B cell (primary cell): ENCODE measurements at regions not wholly inside any gene's neighbourhood (a gene's known extent, or its start where the extent isn't known, plus 50 kb on each side); places are given as distances from the start of the nearest gene placed in this dataset.

Experiments
- ATAC-seq: fragments of 200-7000 bp; cut with Tn5 transposase; one replicate; pipeline ENCODE4 v1.10.0; 2021; ENCODE audit warnings: low read depth, mild to moderate bottlenecking, moderate number of reproducible peaks, moderate library complexity
- CTCF ChIA-PET: fragments of 350-600 bp; sonication (Branson Sonifier 250); formaldehyde crosslinking; loops from one replicate; lab custom pipeline; 2021; ENCODE audit warnings: antibody characterized with exemption, inconsistent platforms; lab: Charles Lee
- POLR2A ChIA-PET: fragments of 350-600 bp; sonication (Branson Sonifier 250); formaldehyde crosslinking; loops from one replicate; lab custom pipeline; 2021; ENCODE audit warnings: antibody characterized with exemption; lab: Charles Lee
- DNase-seq: peaks from one replicate; pipeline ENCODE4 v3.0.0; 2013
- H2AFZ ChIP-seq: 2 replicates; pipeline ENCODE4 v1.6.1; 2012; ENCODE audit warnings: mild to moderate bottlenecking, low read depth, low read length; ENCODE audit not compliant: insufficient read depth, poor library complexity, severe bottlenecking
- H3K27ac ChIP-seq, 2 donors: 1 replicate in 1 of 2; 2 replicates in 1 of 2; pipeline ENCODE4 v1.5.1; 2012 to 2013; ENCODE audit warnings: low read length in 2 of 2, mild to moderate bottlenecking in 2 of 2, moderate library complexity in 1 of 2
- H3K27me3 ChIP-seq, 4 experiments: fragments of 200-600 bp in 1 of 4; sonication (generic) in 1 of 4; replicated peaks in 1 of 4; 1 replicate in 2 of 4; 2 replicates in 2 of 4; pipeline versions ENCODE4 v1.6.1 to v1.7.0; 2013 to 2016; ENCODE audit warnings: low read length in 3 of 4, mild to moderate bottlenecking in 2 of 4, mixed read lengths in 1 of 4, moderate library complexity in 1 of 4; ENCODE audit not compliant: insufficient read depth in 4 of 4, control insufficient read depth in 3 of 4; ENCODE audit errors: control extremely low read depth in 1 of 4
- H3K36me3 ChIP-seq, 2 experiments: replicated peaks in 1 of 2; 1 replicate in 1 of 2; 2 replicates in 1 of 2; pipeline versions ENCODE4 v1.6.1 to v1.7.1; 2013; ENCODE audit warnings: low read length in 1 of 2; ENCODE audit not compliant: insufficient read depth in 2 of 2, control insufficient read depth in 1 of 2; ENCODE audit errors: control extremely low read depth in 1 of 2, extremely low read depth in 1 of 2
- H3K4me1 ChIP-seq, 2 donors: fragments of 200-600 bp in 1 of 2; sonication (generic) in 1 of 2; 1 replicate in 1 of 2; 2 replicates in 1 of 2; pipeline versions ENCODE4 v1.5.1 to v1.6.1; 2013 to 2017; ENCODE audit warnings: low read length in 2 of 2; ENCODE audit not compliant: control insufficient read depth in 2 of 2, insufficient read depth in 2 of 2
- H3K4me2 ChIP-seq: replicated peaks from 2 replicates; pipeline ENCODE3; 2012; ENCODE audit warnings: mild to moderate bottlenecking, low read depth, low read length; ENCODE audit not compliant: poor library complexity, severe bottlenecking
- H3K4me3 ChIP-seq, 5 experiments: fragments of 200-600 bp in 1 of 5; sonication (generic) in 1 of 5; 1 replicate in 3 of 5; 2 replicates in 2 of 5; pipeline versions ENCODE4 v1.5.1 to v1.7.0; 2011 to 2016; ENCODE audit warnings: low read length in 4 of 5, mild to moderate bottlenecking in 4 of 5, low read depth in 2 of 5, control low read depth in 1 of 5, moderate library complexity in 1 of 5; ENCODE audit not compliant: insufficient read depth in 1 of 5; ENCODE audit errors: control extremely low read depth in 1 of 5, extremely low read depth in 1 of 5
- H3K79me2 ChIP-seq: fragments of 200-600 bp; sonication (generic); one replicate; pipeline ENCODE4 v1.6.0; 2016; ENCODE audit warnings: low read length; ENCODE audit not compliant: control insufficient read depth, insufficient read depth
- H3K9ac ChIP-seq: fragments of 200-600 bp; sonication (generic); 2 replicates; pipeline ENCODE4 v1.6.1; 2017; ENCODE audit warnings: mild to moderate bottlenecking, low read length, moderate library complexity
- H3K9me3 ChIP-seq, 3 donors: one replicate each; pipeline versions ENCODE4 v1.6.1 to v1.7.1; 2013; ENCODE audit warnings: low read length in 2 of 3; ENCODE audit not compliant: control insufficient read depth in 2 of 3, insufficient read depth in 1 of 3; ENCODE audit errors: control extremely low read depth in 1 of 3
- H4K20me1 ChIP-seq: 2 replicates; pipeline ENCODE4 v1.6.0; 2012; ENCODE audit warnings: mild to moderate bottlenecking, low read length; ENCODE audit not compliant: insufficient read depth, control insufficient read depth, poor library complexity, severe bottlenecking
- H3K27ac Mint-ChIP-seq: one replicate; pipeline ENCODE4 v1.8.0; 2021; ENCODE audit warnings: mixed read lengths
- H3K27me3 Mint-ChIP-seq: one replicate; pipeline ENCODE4 v1.8.0; 2021; ENCODE audit warnings: mixed read lengths
- H3K4me1 Mint-ChIP-seq: one replicate; pipeline ENCODE4 v1.8.0; 2021; ENCODE audit warnings: mixed read lengths
- H3K4me3 Mint-ChIP-seq: one replicate; pipeline ENCODE4 v1.8.0; 2021; ENCODE audit warnings: mixed read lengths
- H3K9me3 Mint-ChIP-seq: one replicate; pipeline ENCODE4 v1.8.0; 2022; ENCODE audit warnings: mixed read lengths; ENCODE audit not compliant: insufficient read depth
- CTCF ChIP-seq: fragments of 200-600 bp; IDR thresholded peaks from one replicate; pipeline ENCODE4 v1.8.0; 2022; ENCODE audit warnings: antibody characterized with exemption, mild to moderate bottlenecking
- EZH2 ChIP-seq: IDR thresholded peaks from 2 replicates; pipeline ENCODE4 v1.6.1; 2012; ENCODE audit warnings: borderline replicate concordance, low read depth, mild to moderate bottlenecking, moderate library complexity, low read length; ENCODE audit not compliant: insufficient read depth, poor library complexity, severe bottlenecking
- WGBS: methylation state at CpG from one replicate; pipeline ENCODE4 v1.1.5; 2013; ENCODE audit warnings: missing lambda C conversion rate; ENCODE audit not compliant: insufficient coverage; 5-methylcytosine and 5-hydroxymethylcytosine counted together
- intact Hi-C: fragments of 100-400 bp; cut with micrococcal nuclease; formaldehyde crosslinking; loops from one replicate; pipeline ENCODE4 v1.10.0; 2022

GRCh38 chr11:81979448-81979847, 754.2 kb downstream of the FAM181B start:
- Histone ChIP-seq H3K4me1 (no peaks in the 10 kb centered on the region), H2AFZ (no peak overlapping the region), H3K9me3 (peaks cover 0 to 4% (median 0%) of the 10 kb centered on the region in 3 donors), H3K79me2 (no peaks in the 10 kb centered on the region), H3K27me3 (no peaks in the 10 kb centered on the region), H3K4me3 (no peak overlapping the region), H3K36me3 (no peaks in the 10 kb centered on the region), H3K4me2 (no peak overlapping the region), H3K9ac (no peak overlapping the region), H4K20me1 (no peaks in the 10 kb centered on the region), H3K27ac (no peak overlapping the region)
- POLR2A ChIA-PET = no interaction called here
- no peaks in the 10 kb centered on the region for H3K27me3 Mint-ChIP-seq
- WGBS = no CpG with 5 or more reads among the region's 1 CpG
- TF ChIP-seq CTCF (no peak), EZH2 (no peak)
- intact Hi-C loops = no loop called here
- no peak for ATAC-seq
- DNase-seq = peak; percentile 15
- H3K4me3 Mint-ChIP-seq = no peak overlapping the region
- peaks cover 6% of the 10 kb centered on the region for H3K4me1 Mint-ChIP-seq
- H3K9me3 Mint-ChIP-seq = peaks cover 7% of the 10 kb centered on the region
- no peak overlapping the region for H3K27ac Mint-ChIP-seq
- CTCF ChIA-PET = no interaction called here

- no peak overlapping the region for H3K27ac Mint-ChIP-seq
Observed at GRCh38 chr11:81975261-81975900, 758.3 kb downstream of the FAM181B start.

More at GRCh38 chr11:81975261-81975900, 758.3 kb downstream of the FAM181B start:
- H3K4me3 Mint-ChIP-seq = no peak overlapping the region
- H3K4me3 ChIP-seq = no peak overlapping the region
- no peaks in the 10 kb centered on the region for H3K4me1 ChIP-seq
- DNase-seq = no peak
- H3K9me3 ChIP-seq = peaks cover 0 to 4% (median 0%) of the 10 kb centered on the region in 3 donors
- no peaks in the 10 kb centered on the region for H3K36me3 ChIP-seq
- peaks cover 6% of the 10 kb centered on the region for H3K4me1 Mint-ChIP-seq
- H3K27me3 Mint-ChIP-seq = no peaks in the 10 kb centered on the region
- intact Hi-C loops = no loop called here
- H3K79me2 ChIP-seq = no peaks in the 10 kb centered on the region
- no peaks in the 10 kb centered on the region for H4K20me1 ChIP-seq
- H2AFZ ChIP-seq = no peak overlapping the region
- H3K9ac ChIP-seq = no peak overlapping the region
- TF ChIP-seq CTCF = no peak
- no peak for TF ChIP-seq EZH2
- WGBS = no CpG with 5 or more reads among the region's 2 CpGs
- no peaks in the 10 kb centered on the region for H3K27me3 ChIP-seq
- peaks cover 7% of the 10 kb centered on the region for H3K9me3 Mint-ChIP-seq
- no peak for ATAC-seq
- POLR2A ChIA-PET = no interaction called here
- no peak overlapping the region for H3K27ac ChIP-seq
- CTCF ChIA-PET = no interaction called here
- H3K4me2 ChIP-seq = no peak overlapping the region
